Erythroblast (primary cell): ENCODE measurements at regions not wholly inside any gene's neighbourhood (a gene's known extent, or its start where the extent isn't known, plus 50 kb on each side); places are given as distances from the start of the nearest gene placed in this dataset.

Experiments used
- GATA1 ChIP-seq: IDR thresholded peaks from 2 replicates; pipeline ENCODE4 v1.6.1; 2011; ENCODE audit warnings: low read depth, mild to moderate bottlenecking, control low read depth, low read length, moderate library complexity
- POLR2A ChIP-seq: IDR thresholded peaks from 2 replicates; pipeline ENCODE4 v1.6.1; 2011; ENCODE audit warnings: mild to moderate bottlenecking, low read length

GRCh38 chr2:120577721-120578295 is 157.9 kb upstream of the GLI2 start:
- TF ChIP-seq POLR2A (no peak), GATA1 (no peak)
